Muscle layer of colon (tissue), 2 donors: ENCODE measurements at regions not wholly inside any gene's neighbourhood (a gene's known extent, or its start where the extent isn't known, plus 50 kb on each side); places are given as distances from the start of the nearest gene placed in this dataset.

Source experiments
- H3K27ac ChIP-seq: one replicate; pipeline ENCODE4 v1.7.0; 2013; ENCODE audit warnings: low read depth, mild to moderate bottlenecking, low read length, moderate library complexity
- H3K27me3 ChIP-seq, 2 donors: one replicate each; pipeline ENCODE4 v1.7.0; 2013; ENCODE audit warnings: low read length in 2 of 2, mild to moderate bottlenecking in 2 of 2; ENCODE audit not compliant: insufficient read depth in 2 of 2, control insufficient read depth in 1 of 2
- H3K36me3 ChIP-seq: one replicate; pipeline ENCODE4 v1.7.0; 2013; ENCODE audit warnings: mild to moderate bottlenecking, low read length; ENCODE audit not compliant: insufficient read depth
- H3K4me1 ChIP-seq: one replicate; pipeline ENCODE4 v1.7.0; 2013; ENCODE audit warnings: mild to moderate bottlenecking, low read length; ENCODE audit not compliant: insufficient read depth
- H3K4me3 ChIP-seq, 2 donors: one replicate each; pipeline ENCODE4 v1.7.0; 2013; ENCODE audit warnings: low read length in 2 of 2, low read depth in 1 of 2, mild to moderate bottlenecking in 1 of 2, moderate library complexity in 1 of 2
- H3K9ac ChIP-seq: one replicate; pipeline ENCODE4 v1.7.0; 2013; ENCODE audit warnings: low read length
- H3K9me3 ChIP-seq: one replicate; pipeline ENCODE4 v1.7.0; 2013; ENCODE audit warnings: mild to moderate bottlenecking, low read length
- donor health status: abdominal sarcoma.
- donor health status: Adenocarcinoma of cecum.

DNA sequence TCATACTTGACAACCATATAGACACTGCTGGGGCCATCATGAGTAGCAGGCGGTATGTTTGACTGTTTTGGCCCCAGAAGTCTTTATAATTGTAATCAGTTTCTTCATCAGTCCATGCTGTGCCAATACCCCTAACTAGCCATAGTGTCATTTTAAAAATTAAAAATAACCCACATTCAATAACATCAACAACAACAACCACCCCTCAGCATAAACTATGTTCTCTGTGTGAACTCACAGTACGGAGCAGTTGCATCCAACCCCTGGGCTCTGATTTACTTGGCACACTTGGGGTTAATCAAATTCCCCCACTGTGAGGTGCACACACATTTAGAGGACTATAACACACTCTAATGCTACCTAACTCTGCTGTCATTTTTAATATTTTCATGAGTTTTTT lies 553.7 kb downstream of the USP25 start:
- no peak overlapping the region for H3K9ac ChIP-seq
- no peaks in the 10 kb centered on the region for H3K36me3 ChIP-seq
- H3K27me3 ChIP-seq, result no peaks in the 10 kb centered on the region
- H3K27ac ChIP-seq, result no peak overlapping the region
- peaks cover 7% of the 10 kb centered on the region for H3K4me1 ChIP-seq
- no peaks in the 10 kb centered on the region for H3K9me3 ChIP-seq
- H3K4me3 ChIP-seq, result no peak overlapping the region

DNA sequence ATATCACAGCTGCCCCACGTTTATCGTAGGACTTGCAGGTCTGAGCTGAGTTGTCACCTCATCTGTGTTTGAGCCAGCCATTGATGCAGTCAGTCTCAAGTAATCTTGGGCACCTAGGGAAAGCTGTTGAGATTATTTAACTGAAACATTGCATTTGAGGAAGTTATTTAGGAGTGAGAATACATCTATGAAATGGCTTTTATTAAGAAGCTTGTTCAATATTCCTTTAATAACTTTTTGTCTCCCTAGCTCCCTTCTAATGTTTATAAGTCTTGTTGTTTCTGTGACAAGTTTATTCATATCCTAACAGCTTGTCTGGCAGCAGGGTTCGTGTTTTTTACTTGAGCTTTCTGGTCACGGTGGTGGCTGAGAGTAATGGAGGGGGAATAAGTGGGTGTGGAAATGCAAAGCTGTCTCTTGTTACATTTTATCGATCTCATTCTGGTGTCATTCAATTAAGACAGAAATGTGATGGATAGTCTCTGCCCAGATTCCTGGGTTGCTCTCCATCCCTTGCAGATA lies 555.9 kb downstream of the USP25 start:
- Histone ChIP-seq H3K9me3 (no peaks in the 10 kb centered on the region), H3K36me3 (no peaks in the 10 kb centered on the region), H3K4me3 (no peak overlapping the region), H3K4me1 (no peaks in the 10 kb centered on the region), H3K9ac (no peak overlapping the region), H3K27ac (no peak overlapping the region), H3K27me3 (no peaks in the 10 kb centered on the region)

DNA sequence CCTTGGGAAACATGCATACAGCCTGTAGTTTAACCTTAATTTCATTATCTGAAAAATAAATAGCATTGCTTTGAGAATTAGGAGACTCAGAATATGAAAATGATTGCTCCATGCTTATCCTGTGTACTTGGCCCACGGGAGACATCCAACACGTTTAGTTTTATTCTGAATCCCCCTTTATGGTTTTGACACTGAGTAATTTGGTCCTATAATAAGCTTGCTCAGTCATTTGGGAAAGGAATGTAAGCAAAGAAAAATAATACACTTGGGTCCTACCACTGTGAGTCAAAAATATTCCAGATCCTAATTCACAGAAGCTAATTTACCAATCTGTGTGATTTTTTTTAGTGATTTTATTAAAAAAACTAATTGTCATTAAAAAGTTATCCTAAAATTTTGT lies 557.3 kb downstream of the USP25 start:
- H3K27ac ChIP-seq, result no peak overlapping the region
- no peak overlapping the region for H3K9ac ChIP-seq
- H3K36me3 ChIP-seq, result no peaks in the 10 kb centered on the region
- H3K4me1 ChIP-seq, result no peaks in the 10 kb centered on the region
- H3K27me3 ChIP-seq, result no peaks in the 10 kb centered on the region
- no peak overlapping the region for H3K4me3 ChIP-seq
- no peaks in the 10 kb centered on the region for H3K9me3 ChIP-seq

DNA sequence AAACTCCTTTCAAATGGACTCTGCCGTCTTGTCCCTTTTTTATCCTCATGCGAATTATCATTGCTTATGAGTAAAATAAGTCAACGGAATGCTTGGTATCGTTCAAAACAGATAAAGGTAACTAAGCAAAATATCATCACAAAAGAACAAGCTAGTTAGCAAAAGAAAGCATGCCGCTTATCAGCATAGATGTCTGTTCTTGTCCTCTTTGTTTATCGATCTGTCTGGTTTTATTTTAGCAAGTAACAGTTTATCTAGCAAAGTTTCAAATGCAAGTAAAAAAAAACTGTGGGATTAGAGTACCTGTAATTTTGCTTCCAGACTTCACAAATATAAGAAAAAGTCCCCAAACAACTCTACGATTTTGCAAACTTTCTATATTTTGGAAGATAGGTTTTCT lies 561.5 kb downstream of the USP25 start:
- no peaks in the 10 kb centered on the region for H3K27me3 ChIP-seq

DNA sequence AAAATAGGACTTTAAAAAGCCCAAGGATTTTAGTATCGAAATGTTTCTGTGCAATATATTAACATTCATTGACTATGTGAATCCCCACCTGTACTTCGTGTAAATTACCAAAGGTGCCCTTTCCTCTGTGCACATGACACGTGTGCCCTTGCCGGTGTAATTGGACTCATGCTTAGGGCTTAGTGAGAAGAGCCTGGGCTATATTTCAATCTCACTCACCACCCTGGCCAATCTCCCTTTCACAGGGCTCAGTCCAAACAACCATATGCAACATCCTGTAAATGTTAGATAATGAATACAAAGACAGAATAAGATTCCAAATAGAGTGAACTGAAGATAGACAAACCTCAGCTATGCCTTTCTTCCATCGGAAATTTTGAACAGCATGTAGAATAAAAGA lies 564.3 kb downstream of the USP25 start:
- H3K36me3 ChIP-seq, result no peaks in the 10 kb centered on the region
- H3K4me1 ChIP-seq, result no peaks in the 10 kb centered on the region
- no peak overlapping the region for H3K27ac ChIP-seq
- no peaks in the 10 kb centered on the region for H3K9me3 ChIP-seq
- no peak overlapping the region for H3K4me3 ChIP-seq
- no peaks in the 10 kb centered on the region for H3K27me3 ChIP-seq
- H3K9ac ChIP-seq, result no peak overlapping the region

More for the DNA sequence above, 561.5 kb downstream of the USP25 start:
- Histone ChIP-seq H3K4me1 (no peaks in the 10 kb centered on the region), H3K4me3 (no peak overlapping the region), H3K9ac (no peak overlapping the region), H3K9me3 (no peaks in the 10 kb centered on the region), H3K36me3 (no peaks in the 10 kb centered on the region), H3K27ac (no peak overlapping the region)

DNA sequence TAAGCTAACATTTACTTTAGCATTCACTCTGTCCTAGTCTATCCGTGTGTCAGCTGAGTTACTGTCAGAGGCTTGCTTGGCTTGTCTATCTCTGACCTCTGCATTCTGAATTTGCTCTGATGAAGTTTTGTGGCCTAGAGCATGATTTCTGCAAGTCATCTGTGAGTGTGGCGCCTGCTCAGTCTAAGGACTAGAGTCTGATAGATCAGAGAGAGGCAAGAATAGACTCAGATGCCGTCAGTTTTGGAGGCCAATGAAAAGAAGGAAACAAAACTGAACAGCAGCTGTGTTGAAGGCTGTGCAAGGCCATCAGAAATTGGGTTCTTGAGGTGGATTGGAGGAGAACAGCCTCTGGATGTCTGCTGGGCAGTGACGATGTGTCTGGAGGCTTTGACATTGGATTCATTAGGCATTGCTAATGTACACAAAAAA lies 573.1 kb downstream of the USP25 start:
- Histone ChIP-seq H3K9ac (no peak overlapping the region), H3K4me3 (no peak overlapping the region), H3K27me3 (no peaks in the 10 kb centered on the region), H3K27ac (no peak overlapping the region), H3K4me1 (no peaks in the 10 kb centered on the region), H3K9me3 (no peaks in the 10 kb centered on the region), H3K36me3 (no peaks in the 10 kb centered on the region)

DNA sequence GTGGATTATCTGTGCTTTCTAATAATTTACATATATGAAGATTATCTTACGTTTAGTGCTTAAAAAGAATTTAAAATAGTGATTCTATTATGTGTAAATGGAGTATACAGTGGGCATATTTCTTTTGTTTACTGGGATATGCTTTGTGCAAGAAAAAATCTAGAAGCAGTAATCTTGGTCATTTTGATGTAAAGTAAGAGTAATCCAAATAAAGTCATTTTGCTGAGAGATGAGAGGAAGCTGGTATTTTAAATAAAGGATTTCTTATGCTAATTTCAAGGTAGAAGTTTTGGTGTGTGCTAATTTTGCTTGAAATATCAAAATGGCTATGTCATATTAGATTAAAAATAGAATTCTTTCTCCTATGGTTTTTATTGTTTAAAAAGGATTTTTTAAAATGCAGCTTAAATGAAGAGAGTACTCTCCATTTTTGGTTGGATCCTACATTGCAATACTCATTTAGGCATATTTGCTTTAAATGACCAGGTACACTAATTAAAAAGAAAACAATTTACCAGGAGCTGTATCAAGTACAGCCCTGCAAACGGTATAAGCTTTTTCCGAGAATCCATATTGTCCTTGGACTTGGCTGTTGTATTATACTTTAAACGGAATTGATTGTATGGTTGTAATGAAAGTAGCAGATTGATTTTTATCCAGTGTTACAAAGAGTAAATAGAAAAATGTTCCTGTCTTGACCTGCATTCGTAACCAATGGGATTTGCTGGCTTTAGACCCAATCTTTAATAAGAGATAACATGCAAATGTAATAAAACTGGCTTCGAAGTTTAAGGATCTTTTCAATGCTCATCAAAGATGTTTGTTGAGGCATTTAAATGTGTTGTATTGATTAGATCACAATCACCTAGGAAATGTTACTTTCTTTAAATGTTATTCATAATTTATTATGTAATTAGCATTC lies 574.7 kb downstream of the USP25 start:
- no peaks in the 10 kb centered on the region for H3K36me3 ChIP-seq
- H3K27me3 ChIP-seq, result no peaks in the 10 kb centered on the region
- H3K9ac ChIP-seq, result no peak overlapping the region
- no peak overlapping the region for H3K4me3 ChIP-seq
- no peaks in the 10 kb centered on the region for H3K4me1 ChIP-seq
- H3K27ac ChIP-seq, result no peak overlapping the region
- no peaks in the 10 kb centered on the region for H3K9me3 ChIP-seq

DNA sequence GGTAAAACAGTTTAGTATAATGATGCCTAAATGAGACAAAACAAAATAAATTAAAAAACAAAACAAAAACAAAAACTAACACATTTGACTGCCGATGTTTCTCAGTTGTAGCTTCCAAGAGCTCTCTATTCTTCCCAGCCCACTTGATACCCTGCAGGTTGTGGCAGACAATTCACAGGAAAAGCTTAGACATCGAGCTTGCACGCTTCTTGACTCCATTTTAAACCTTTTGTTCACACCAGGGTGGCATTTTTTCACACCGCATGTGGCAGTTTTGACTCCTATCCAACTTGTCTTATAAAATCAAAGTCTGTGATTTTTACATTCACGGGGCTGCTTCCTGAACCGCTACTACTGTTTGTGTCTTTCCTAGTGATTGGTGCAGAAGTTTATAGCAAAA lies 575.9 kb downstream of the USP25 start:
- Histone ChIP-seq H3K36me3 (no peaks in the 10 kb centered on the region), H3K27ac (no peak overlapping the region), H3K4me1 (no peaks in the 10 kb centered on the region), H3K4me3 (peak overlapping the region in 1 of 2 donors; percentile 29), H3K27me3 (no peaks in the 10 kb centered on the region), H3K9ac (no peak overlapping the region), H3K9me3 (no peaks in the 10 kb centered on the region)

DNA sequence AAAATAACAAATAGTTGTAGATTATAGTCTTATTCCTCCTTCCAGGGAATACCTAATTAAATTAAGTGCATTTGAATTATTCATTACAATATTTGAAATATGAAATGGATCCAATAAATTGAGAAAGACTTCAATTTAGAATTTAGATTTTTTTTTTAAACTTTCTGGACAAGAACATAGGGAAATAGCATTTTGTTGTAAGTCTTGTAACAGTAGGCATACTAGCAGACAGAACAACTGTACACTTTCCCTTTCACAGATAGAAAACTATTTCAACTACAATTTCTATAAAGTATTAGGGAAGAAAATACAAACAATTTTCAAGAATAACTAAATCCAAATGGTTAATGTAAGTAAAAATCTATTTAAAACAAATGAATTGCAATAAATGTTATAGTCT lies 577.5 kb downstream of the USP25 start:
- no peak overlapping the region for H3K4me3 ChIP-seq

DNA sequence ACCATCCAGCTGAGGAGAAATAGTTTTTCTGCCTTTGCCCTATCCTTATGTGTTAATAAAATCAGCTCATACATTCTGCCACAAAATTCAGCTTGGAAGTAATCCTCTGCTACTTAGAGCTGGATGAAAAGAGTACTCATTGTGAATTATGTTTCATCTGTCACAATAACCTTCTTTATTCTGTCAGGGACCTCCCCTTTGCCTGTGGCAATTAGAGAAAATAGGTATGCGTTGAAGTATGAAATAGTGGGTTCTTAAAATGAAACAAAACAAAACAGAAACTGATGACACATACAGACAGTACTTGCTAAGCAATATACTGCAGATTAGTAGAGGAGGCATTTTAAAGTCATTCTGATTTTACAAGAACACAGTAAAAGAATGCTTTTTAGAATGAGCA lies 578.5 kb downstream of the USP25 start:
- no peak overlapping the region for H3K27ac ChIP-seq
- no peaks in the 10 kb centered on the region for H3K27me3 ChIP-seq
- no peaks in the 10 kb centered on the region for H3K36me3 ChIP-seq
- peak overlapping the region; percentile 4 for H3K9ac ChIP-seq
- no peak overlapping the region for H3K4me3 ChIP-seq
- no peaks in the 10 kb centered on the region for H3K9me3 ChIP-seq
- H3K4me1 ChIP-seq, result no peaks in the 10 kb centered on the region

More for the DNA sequence above, 577.5 kb downstream of the USP25 start:
- H3K4me1 ChIP-seq, result no peaks in the 10 kb centered on the region
- H3K9ac ChIP-seq, result no peak overlapping the region
- no peak overlapping the region for H3K27ac ChIP-seq
- no peaks in the 10 kb centered on the region for H3K27me3 ChIP-seq
- H3K9me3 ChIP-seq, result no peaks in the 10 kb centered on the region
- H3K36me3 ChIP-seq, result no peaks in the 10 kb centered on the region

DNA sequence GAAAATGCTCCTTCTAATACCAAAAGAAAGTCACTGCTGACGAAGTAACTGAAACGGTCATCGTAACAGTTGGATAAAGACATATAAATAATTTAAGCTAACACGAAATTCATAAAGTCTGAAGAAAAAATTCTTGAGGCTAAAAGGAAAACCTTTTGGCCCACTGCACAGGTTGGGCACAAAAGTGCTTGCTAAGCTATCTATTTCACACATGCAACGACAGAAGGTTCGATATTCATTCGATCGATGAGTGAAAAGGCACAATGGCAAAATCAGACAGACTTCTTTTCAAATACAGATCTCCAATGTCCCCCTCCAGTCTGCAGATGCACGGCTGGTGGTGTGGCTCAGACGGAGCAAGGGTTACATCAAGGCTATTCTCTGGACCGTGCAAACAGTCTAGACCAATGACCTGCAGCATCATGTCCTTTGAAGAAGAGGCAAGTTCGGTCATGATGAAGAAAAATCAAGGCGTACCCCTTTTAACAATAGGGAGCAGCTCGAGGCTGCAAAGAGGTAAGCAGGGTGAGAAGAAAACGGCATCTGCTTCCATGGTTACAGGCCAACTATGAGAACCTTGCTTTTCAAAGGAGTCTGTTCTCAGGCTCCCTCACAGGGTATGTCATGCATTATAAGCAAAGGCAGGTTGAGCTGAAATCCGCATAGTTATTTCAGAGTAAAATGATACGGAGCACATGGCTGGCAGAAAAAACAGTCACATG lies 579.6 kb downstream of the USP25 start:
- no peaks in the 10 kb centered on the region for H3K9me3 ChIP-seq
- no peaks in the 10 kb centered on the region for H3K36me3 ChIP-seq
- H3K27me3 ChIP-seq, result no peaks in the 10 kb centered on the region
- H3K9ac ChIP-seq, result no peak overlapping the region
- H3K27ac ChIP-seq, result peak overlapping the region; percentile 29
- no peaks in the 10 kb centered on the region for H3K4me1 ChIP-seq
- H3K4me3 ChIP-seq, result no peak overlapping the region
